ENCODE measurements at regions not wholly inside any gene's neighbourhood (a gene's known extent, or its start where the extent isn't known, plus 50 kb on each side); places are given as distances from the start of the nearest gene placed in this dataset.
"Not testable (repeated sequence)": the region's sequence is repeated elsewhere in the genome, so short reads cannot be mapped to it uniquely, and the experiment has no call there.

DNA sequence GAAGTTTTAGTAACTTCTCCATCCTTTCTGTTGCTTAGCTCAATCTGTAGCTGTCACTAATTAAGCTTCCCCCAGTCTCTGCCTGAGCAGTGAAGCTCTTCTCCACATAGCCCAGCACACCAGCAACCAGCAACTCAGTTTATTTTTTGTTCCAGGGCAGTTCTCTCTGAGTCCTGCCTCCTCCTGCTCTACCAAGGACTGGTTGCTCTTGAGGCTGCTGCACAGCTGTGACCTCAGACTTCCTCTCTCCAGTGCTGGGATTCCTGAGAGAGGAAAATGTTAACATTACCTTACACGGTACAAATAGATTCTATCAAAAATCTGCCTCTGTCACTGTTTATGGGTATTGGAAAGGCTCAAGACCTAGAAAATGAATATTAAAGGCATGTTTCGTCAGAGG is 294.7 kb downstream of the OXSM start:
- ATAC-seq (replicated peaks) (no peak), DNase-seq (no peak)
- H3K27me3 Mint-ChIP-seq, result no peaks in the 10 kb centered on the region
- H3K27ac Mint-ChIP-seq, result no peak overlapping the region
- peaks cover 3 to 6% of the 10 kb centered on the region in 2 donors for H3K36me3 Mint-ChIP-seq
- H3K4me3 Mint-ChIP-seq, result no peak overlapping the region
- peaks cover 10 to 21% of the 10 kb centered on the region in 2 donors for H3K9me3 Mint-ChIP-seq
- no peaks in the 10 kb centered on the region for H3K4me1 Mint-ChIP-seq

DNA sequence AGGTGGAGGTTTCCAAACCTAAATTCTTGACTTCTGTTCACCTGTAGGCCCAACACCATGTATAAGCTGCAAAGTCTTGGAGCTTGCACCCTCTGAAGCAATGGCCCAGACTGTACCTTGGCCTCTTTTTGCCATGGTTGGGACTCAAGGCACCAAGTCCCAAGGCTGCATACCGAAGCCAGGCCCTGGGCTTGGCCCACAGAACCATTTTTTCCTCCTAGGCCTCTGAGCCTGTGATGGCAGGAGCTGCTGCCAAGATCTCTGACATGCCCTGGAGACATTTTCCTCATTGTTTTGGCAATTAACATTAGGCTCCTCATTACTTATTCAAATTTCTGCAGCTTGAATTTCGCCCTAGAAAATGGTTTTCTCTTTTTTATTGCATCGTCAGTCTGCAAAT is 297.9 kb downstream of the OXSM start:
- H3K4me3 Mint-ChIP-seq, result no peak overlapping the region
- no peak overlapping the region for H3K27ac Mint-ChIP-seq
- H3K9me3 Mint-ChIP-seq, result peaks cover 10 to 21% of the 10 kb centered on the region in 2 donors
- no peaks in the 10 kb centered on the region for H3K4me1 Mint-ChIP-seq
- ATAC-seq (replicated peaks) (no peak), DNase-seq (no peak)
- no peaks in the 10 kb centered on the region for H3K27me3 Mint-ChIP-seq
- H3K36me3 Mint-ChIP-seq, result peaks cover 3 to 6% of the 10 kb centered on the region in 2 donors

GRCh38 chr3:26089249-26089648 is 299.4 kb downstream of the OXSM start:
- no peaks in the 10 kb centered on the region for H3K4me1 Mint-ChIP-seq
- ATAC-seq (replicated peaks) (no peak), DNase-seq (no peak)
- H3K36me3 Mint-ChIP-seq, result peaks cover 3 to 6% of the 10 kb centered on the region in 2 donors
- no peaks in the 10 kb centered on the region for H3K27me3 Mint-ChIP-seq
- H3K9me3 Mint-ChIP-seq, result peaks cover 11 to 25% of the 10 kb centered on the region in 2 donors
- H3K4me3 Mint-ChIP-seq, result no peak overlapping the region
- H3K27ac Mint-ChIP-seq, result no peak overlapping the region

DNA sequence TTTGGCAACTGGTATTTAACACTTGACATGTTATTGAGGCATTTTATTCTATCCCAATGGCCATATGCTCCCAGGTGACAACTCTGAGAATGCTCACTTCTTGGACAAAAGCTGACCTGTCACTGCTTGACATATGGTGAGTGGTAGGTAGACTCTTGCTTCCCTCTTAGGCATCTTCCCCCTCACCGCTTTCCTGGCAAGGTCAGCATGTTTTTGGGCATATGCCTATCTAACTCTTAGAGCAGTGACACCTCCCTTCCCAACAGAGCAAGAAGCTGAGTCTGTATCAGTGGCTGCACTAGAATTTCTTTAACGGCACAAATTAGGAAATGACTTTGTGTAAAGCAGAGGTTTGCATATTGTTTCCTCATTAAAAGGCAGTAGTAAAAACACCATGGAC is 300.7 kb downstream of the OXSM start:
- peaks cover 16 to 29% of the 10 kb centered on the region in 2 donors for H3K9me3 Mint-ChIP-seq
- ATAC-seq (replicated peaks) (no peak), DNase-seq (no peak)
- no peaks in the 10 kb centered on the region for H3K27me3 Mint-ChIP-seq
- H3K4me3 Mint-ChIP-seq, result no peak overlapping the region
- no peak overlapping the region for H3K27ac Mint-ChIP-seq
- peaks cover 3 to 6% of the 10 kb centered on the region in 2 donors for H3K36me3 Mint-ChIP-seq
- no peaks in the 10 kb centered on the region for H3K4me1 Mint-ChIP-seq

DNA sequence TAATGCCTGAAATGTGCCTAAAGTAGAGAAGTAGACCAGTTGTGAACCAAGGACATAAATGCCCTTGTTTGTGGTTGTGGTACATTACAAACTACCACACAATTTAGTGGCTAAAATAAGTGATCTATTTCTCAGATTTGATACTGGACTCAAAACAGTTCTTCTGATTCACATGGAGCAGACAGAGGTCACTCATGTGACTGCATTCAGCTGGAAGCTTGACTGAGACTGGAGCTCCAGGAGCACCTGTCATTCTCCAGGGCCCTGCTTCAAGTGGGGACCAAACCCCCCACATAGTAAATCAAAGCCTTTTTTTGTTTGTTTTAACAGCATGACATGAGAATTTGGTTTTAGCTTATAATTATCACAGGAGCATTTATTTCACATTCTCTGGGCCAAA is 301.2 kb downstream of the OXSM start:
- no peaks in the 10 kb centered on the region for H3K4me1 Mint-ChIP-seq
- no peak for DNase-seq
- no peak for ATAC-seq (replicated peaks)
- no peak overlapping the region for H3K27ac Mint-ChIP-seq
- H3K4me3 Mint-ChIP-seq, result no peak overlapping the region
- H3K9me3 Mint-ChIP-seq, result peaks cover 16 to 31% of the 10 kb centered on the region in 2 donors
- peaks cover 3 to 6% of the 10 kb centered on the region in 2 donors for H3K36me3 Mint-ChIP-seq
- H3K27me3 Mint-ChIP-seq, result no peaks in the 10 kb centered on the region

DNA sequence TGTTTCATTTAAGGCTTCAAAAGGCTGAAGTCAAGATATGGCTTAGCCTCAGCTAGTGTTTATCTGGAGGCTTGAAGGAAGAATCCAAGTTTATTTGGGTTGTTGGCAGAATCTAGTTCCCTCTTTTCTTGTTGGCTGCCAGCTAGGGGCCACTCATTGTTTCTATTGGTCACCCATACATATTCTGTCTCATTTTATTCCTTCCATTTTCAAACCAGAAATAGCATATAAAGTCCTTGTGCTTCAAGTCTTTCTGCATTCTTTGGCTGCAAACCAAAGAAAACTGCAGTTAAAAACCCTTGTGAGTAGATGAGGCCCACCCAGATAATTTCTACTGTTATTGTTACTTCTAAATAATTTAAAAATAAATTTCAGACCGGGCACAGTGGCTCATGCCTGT is 301.7 kb downstream of the OXSM start:
- Mint-ChIP-seq H3K27ac (no peak overlapping the region), H3K4me1 (no peaks in the 10 kb centered on the region), H3K4me3 (no peak overlapping the region), H3K36me3 (peaks cover 3 to 6% of the 10 kb centered on the region in 2 donors), H3K9me3 (peaks cover 17 to 31% of the 10 kb centered on the region in 2 donors), H3K27me3 (no peaks in the 10 kb centered on the region)
- ATAC-seq (replicated peaks) (no peak), DNase-seq (no peak)

DNA sequence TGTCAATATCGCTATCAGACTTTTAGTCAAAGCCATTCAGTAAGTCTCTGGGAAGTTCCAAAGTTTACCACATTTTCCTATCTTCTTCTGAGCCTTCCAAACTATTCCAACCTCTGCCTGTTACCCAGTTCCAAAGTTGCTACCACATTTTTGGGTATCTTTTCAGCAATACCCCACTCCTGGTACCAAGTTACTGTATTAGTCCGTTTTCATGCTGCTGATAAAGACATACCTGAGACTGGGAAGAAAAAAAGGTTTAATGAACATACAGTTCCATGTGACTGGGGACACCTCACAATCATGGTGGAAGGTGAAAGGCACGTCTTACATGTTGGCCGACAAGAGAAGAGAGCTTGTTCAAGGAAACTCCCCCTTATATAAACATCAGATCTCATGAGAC is 307.2 kb downstream of the OXSM start:
- not testable (repeated sequence) for H3K4me1 Mint-ChIP-seq; H3K27me3 Mint-ChIP-seq; DNase-seq; ATAC-seq (replicated peaks); H3K27ac Mint-ChIP-seq; H3K4me3 Mint-ChIP-seq; H3K36me3 Mint-ChIP-seq
- H3K9me3 Mint-ChIP-seq, result peaks cover 18 to 22% of the 10 kb centered on the region in 2 donors

DNA sequence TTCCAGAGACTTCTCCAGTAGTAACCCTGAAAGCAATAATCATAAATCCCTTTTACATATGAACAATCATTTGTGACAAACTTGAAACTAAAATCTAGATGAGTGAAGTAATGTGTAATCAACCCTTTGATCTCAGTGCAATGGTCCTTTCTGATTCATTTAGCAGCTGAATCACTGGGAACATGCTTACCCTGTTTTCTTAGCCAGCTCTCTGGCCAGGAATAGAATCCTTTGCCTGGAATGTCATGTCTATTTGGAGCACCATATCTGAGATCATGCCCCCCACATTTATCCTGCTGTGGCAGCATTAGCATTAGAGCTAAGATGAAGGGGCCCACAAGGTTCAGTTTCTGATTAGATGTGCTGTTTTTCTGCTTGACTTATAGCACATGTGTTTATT is 309.8 kb downstream of the OXSM start:
- H3K4me3 Mint-ChIP-seq, result no peak overlapping the region

DNA sequence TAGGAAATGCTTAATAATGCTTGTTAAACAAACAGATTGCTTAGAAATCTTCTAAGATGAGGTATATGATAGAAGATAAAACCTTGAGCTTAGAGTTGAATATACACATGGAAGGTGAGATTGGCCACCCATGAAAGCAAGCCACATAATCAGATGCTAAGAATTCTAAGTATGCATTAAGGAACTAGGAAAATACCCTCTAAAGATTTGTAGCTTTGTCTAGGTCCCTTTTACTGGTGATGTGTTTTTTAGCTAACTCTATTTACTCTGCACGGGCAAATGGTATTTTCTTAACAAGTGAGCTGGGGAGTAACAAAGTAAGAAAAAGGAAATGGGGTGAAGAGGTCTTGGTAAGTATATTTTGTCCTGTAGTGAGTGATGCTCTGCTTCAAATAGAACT is 310.3 kb downstream of the OXSM start:
- Mint-ChIP-seq H3K4me3 (no peak overlapping the region), H3K9me3 (peaks cover 13 to 16% of the 10 kb centered on the region in 2 donors), H3K27me3 (no peaks in the 10 kb centered on the region), H3K27ac (no peak overlapping the region), H3K4me1 (peaks cover 2 to 11% of the 10 kb centered on the region in 2 donors), H3K36me3 (no peaks in the 10 kb centered on the region)
- ATAC-seq (replicated peaks) (no peak), DNase-seq (no peak)

More for the DNA sequence above, 309.8 kb downstream of the OXSM start:
- no peak for ATAC-seq (replicated peaks)
- Mint-ChIP-seq H3K36me3 (no peaks in the 10 kb centered on the region), H3K27me3 (no peaks in the 10 kb centered on the region), H3K9me3 (peaks cover 15 to 16% of the 10 kb centered on the region in 2 donors), H3K4me1 (peaks cover 0 to 6% of the 10 kb centered on the region in 2 donors), H3K27ac (no peak overlapping the region)
- DNase-seq, result no peak

DNA sequence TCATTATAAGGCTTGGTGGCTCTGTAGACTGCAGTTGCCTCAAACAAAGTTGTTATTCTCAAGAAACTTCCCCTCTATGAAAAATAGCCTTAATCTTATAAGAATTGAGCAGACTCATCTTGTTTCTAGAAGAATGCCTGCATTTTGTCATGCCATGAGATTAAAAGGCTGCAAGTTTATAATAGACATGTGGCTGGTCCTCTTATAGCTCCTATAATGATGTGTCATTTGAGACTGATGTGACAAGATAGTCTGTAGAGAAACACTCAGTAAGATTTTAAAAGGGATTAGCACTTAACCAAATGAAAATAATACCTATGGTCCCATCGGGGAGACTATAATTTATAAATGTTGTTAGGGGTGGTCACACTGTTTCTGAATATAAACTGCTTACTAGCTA is 312.5 kb downstream of the OXSM start:
- ATAC-seq (replicated peaks), result no peak
- Mint-ChIP-seq H3K27me3 (no peaks in the 10 kb centered on the region), H3K36me3 (no peaks in the 10 kb centered on the region), H3K27ac (no peak overlapping the region), H3K4me3 (no peak overlapping the region), H3K4me1 (peaks cover 3 to 15% of the 10 kb centered on the region in 2 donors), H3K9me3 (peaks cover 4 to 5% of the 10 kb centered on the region in 2 donors)
- no peak for DNase-seq

- Mint-ChIP-seq H3K36me3 (no peaks in the 10 kb centered on the region), H3K27me3 (no peaks in the 10 kb centered on the region), H3K4me1 (peaks cover 3 to 15% of the 10 kb centered on the region in 2 donors), H3K4me3 (no peak overlapping the region), H3K27ac (no peak overlapping the region), H3K9me3 (no peaks in the 10 kb centered on the region)
- ATAC-seq (replicated peaks) (no peak), DNase-seq (no peak)
These were observed 315.0 kb downstream of the OXSM start for GRCh38 chr3:26104851-26105251.

DNA sequence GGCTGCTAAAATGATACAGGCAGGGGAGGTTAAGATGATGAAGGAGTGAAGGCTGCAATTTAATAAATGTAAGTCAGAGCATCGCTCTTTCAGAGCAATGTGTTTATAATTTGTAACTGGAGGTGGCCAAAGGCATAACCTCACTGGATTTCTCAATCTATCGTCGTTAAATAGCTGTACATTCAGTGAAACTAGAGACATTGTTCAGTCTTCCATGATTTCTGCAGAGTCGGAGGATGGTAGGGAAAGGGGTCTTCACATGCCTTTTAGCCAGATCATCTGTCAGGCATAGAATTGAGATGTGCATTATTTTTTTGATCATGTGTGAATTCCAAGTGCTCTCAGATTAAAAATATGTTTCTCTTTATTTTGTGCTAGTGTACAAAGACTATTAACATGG is 315.4 kb downstream of the OXSM start:
- Mint-ChIP-seq H3K4me3 (no peak overlapping the region), H3K9me3 (no peaks in the 10 kb centered on the region), H3K36me3 (no peaks in the 10 kb centered on the region), H3K4me1 (peaks cover 3 to 15% of the 10 kb centered on the region in 2 donors), H3K27ac (no peak overlapping the region), H3K27me3 (no peaks in the 10 kb centered on the region)
- ATAC-seq (replicated peaks) (no peak), DNase-seq (no peak)

GRCh38 chr3:26106228-26106627 is 316.3 kb downstream of the OXSM start:
- H3K27me3 Mint-ChIP-seq, result no peaks in the 10 kb centered on the region
- H3K4me3 Mint-ChIP-seq, result no peak overlapping the region
- no peaks in the 10 kb centered on the region for H3K9me3 Mint-ChIP-seq
- peaks cover 3 to 15% of the 10 kb centered on the region in 2 donors for H3K4me1 Mint-ChIP-seq
- no peaks in the 10 kb centered on the region for H3K36me3 Mint-ChIP-seq
- ATAC-seq (replicated peaks) (no peak), DNase-seq (no peak)
- H3K27ac Mint-ChIP-seq, result no peak overlapping the region

- ATAC-seq (replicated peaks), result no peak
- Mint-ChIP-seq H3K27me3 (no peaks in the 10 kb centered on the region), H3K9me3 (no peaks in the 10 kb centered on the region), H3K27ac (no peak overlapping the region), H3K4me3 (no peak overlapping the region), H3K36me3 (no peaks in the 10 kb centered on the region), H3K4me1 (peaks cover 3 to 15% of the 10 kb centered on the region in 2 donors)
- no peak for DNase-seq
These were observed 319.1 kb downstream of the OXSM start for GRCh38 chr3:26108846-26109489.

DNA sequence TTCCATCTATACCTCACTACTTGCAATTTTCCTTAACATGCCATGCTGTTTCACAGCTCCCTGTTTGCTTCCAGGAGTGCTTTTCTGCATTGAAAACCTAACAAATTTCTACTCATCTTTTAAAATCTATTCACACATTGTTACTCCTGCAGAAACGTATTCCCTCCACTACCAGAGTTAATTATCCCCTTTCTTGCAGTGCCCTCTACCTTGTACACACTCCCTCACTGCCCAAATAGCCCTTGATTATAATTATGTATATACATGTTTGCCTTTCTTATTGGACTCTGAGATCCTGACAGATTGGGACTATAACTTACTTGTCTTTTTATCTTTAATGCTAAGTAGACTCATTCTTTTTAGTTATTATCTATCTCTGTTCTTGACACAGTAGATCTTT is 325.0 kb downstream of the OXSM start:
- ATAC-seq (replicated peaks), result no peak
- Mint-ChIP-seq H3K9me3 (peaks cover 0 to 4% of the 10 kb centered on the region in 2 donors), H3K27me3 (no peaks in the 10 kb centered on the region), H3K36me3 (no peaks in the 10 kb centered on the region), H3K4me3 (no peak overlapping the region), H3K4me1 (peaks cover 4 to 11% of the 10 kb centered on the region in 2 donors), H3K27ac (no peak overlapping the region)
- DNase-seq, result no peak
